GM18951 (cell line): ENCODE measurements at regions not wholly inside any gene's neighbourhood (a gene's known extent, or its start where the extent isn't known, plus 50 kb on each side); places are given as distances from the start of the nearest gene placed in this dataset.
"Not testable (repeated sequence)": the region's sequence is repeated elsewhere in the genome, so short reads cannot be mapped to it uniquely, and the experiment has no call there.

Experiments used
- POLR2A ChIP-seq: IDR thresholded peaks from 4 replicates; pipeline ENCODE4 v1.6.1; 2011; ENCODE audit warnings: mild to moderate bottlenecking; ENCODE audit not compliant: insufficient read length, insufficient read depth; ENCODE audit errors: extremely low read depth
- in situ Hi-C: fragments of 300-500 bp; cut with MboI; formaldehyde crosslinking; loops from one replicate; pipeline ENCODE4 v1.12.0; 2022; ENCODE audit warnings: low sequenced_read_pairs, mixed read lengths, inconsistent platforms; ENCODE audit not compliant: unreplicated experiment

DNA sequence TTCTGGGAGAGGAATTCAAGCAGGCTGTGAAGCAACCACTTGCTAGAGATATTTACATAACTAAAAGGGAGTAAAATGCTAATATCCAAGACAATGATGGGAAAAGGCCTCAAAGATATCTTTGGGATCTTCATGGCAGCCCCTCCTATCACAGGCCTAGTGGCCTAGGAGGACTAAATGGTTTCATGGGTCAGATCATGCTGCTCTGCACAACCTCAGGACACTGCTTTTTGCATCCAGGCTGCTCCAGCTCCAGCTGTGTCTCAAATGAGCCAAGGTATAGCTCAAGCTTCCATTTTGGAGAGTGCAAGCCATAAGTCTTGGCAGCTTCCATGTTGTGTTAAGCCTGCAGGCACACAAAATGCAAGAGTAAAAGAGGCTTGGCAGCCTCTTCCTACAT lies 195.6 kb upstream of the SSTR1 start:
- in situ Hi-C loops = no loop called here
- TF ChIP-seq POLR2A = no peak

DNA sequence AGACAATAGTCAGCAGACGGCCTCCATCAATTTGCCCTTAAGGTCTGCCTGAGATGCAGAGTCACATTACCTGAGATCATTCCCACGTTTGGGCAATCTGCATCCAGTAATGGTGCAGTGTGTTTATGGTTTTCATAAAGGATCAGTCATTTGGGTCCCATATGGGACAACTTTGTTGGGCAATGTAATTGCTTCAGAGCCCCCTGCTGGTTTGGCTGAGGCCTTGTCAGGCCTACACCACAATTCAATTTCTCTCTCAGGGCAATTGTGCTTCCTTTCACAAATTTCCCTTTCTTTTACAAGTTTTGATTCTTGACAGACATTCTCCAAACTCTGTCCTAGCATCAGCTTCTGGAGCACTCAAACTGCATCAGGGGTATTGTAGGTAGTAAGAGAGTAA lies 191.2 kb upstream of the SSTR1 start:
- TF ChIP-seq POLR2A = no peak
- in situ Hi-C loops = no loop called here

DNA sequence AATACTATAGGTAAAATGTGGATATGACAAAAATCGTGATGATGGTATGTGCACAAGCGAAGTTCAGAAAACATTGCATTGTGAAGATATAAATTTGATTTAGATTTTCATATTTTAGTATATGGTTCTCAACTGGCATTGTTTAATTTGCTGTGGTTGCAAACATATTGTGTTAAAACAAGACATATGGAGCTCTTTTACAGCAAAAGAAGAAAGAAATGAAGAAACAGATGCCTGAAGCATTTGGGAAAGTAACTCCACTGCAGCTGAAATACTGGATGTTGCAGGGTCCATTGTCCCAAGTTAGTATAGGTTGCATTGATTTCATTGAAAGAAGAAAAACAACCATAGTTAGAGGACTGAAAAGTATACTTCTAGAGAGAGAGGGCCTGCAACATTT lies 185.8 kb upstream of the SSTR1 start:
- in situ Hi-C loops = no loop called here
- no peak for TF ChIP-seq POLR2A

GRCh38 chr14:38022775-38023174 lies 184.9 kb upstream of the SSTR1 start:
- in situ Hi-C loops = no loop called here
- no peak for TF ChIP-seq POLR2A

DNA sequence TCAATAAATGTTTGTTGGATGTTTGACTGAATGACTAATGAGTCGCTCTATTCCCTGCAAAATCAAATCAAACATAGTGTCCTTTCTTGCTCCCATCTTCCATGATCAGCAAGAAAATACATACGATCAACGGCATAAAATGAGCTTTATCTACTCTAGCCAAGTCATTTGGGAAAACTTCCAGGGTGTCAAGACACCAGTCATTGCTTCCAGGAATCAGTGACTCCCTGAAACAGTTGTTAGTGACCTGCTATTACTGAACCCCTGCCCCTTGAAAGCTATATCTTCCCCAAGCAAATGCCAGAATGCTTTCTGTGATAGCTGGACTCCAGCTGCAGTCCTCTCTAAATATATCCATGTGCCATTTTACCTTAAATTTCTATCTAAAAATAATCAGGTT lies 169.5 kb upstream of the SSTR1 start:
- TF ChIP-seq POLR2A = no peak
- in situ Hi-C loops = no loop called here

DNA sequence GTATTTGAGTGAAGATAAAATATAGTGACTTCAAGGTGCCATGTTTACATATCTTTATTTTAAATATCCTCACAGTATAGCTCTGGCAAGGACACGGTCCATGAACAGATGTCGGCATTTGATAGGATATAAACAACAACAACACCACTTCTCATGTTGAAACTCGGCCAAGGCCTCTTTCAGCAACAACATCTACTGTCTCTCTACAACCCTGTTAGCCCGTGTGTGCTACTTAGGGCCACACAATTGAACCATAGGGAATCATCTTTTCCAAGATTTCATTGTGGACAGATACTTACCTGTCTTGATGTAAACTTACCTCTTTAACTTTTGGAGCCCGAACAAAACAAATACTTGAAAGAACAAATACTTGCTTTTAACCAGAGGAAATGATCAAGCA lies 168.7 kb upstream of the SSTR1 start:
- in situ Hi-C loops = no loop called here
- no peak for TF ChIP-seq POLR2A

- in situ Hi-C loops = no loop called here
- TF ChIP-seq POLR2A = no peak
Observed at GRCh38 chr14:38039496-38039895, 168.2 kb upstream of the SSTR1 start.

GRCh38 chr14:38040411-38040810 lies 167.3 kb upstream of the SSTR1 start:
- in situ Hi-C loops = no loop called here
- no peak for TF ChIP-seq POLR2A

DNA sequence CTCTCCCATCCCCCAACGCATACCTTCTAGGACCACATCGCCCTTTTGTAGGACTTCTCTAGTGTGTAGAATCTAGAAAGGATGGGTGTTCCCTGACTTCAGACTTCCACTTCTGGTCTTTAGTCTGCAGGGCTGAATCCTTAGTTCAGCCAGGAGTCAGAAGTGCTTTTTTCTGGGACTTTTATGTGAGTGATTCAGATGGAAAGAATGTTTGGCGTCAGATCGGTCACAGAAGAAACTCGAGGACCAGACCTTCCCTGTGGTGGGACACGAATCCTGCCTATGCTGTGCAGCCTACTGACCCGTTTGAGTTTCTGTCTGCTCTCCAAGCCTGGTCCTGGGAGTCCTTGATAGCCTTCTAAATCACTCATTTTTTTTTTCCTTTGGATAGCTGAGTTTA lies 165.4 kb upstream of the SSTR1 start:
- no peak for TF ChIP-seq POLR2A
- in situ Hi-C loops = no loop called here

DNA sequence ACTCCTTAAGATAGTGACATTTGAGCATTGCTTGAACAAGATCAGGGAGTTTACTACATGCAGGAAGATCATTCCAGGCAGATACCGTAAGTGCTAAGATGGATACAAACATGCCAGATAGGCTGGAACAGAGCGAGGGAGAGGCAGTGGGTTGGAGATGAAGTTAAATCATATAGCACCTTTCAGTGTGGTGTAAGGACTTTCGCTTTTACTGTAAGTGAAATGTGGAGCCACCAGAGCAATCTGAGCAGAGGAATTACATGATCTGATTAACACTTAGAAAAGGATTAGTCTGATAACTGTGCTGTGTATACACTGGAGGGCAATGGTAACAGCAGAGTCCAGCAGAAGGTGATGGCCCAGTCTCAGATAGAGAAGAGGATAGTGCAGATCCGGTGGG lies 163.0 kb upstream of the SSTR1 start:
- TF ChIP-seq POLR2A = no peak
- in situ Hi-C loops = no loop called here

GRCh38 chr14:38045461-38045860 lies 162.2 kb upstream of the SSTR1 start:
- in situ Hi-C loops = no loop called here
- no peak for TF ChIP-seq POLR2A

DNA sequence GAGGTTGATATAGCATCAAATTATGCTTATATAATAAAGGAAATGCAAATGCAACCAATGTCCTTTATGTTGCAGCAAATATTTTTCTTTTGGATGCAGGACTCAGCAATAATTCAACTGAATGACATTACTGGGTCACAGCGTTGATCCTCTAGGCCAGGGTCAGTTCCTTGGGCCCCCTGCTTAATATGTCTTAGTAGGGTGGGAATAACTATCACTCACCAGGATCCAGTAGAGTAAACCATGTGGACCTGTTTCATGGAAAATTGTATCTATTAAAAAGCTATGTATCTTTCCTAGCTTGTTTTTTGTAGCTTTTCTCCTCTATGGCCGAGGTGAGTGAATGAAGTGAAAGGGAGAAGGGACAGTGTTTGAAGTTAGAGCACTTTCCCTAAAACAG lies 161.5 kb upstream of the SSTR1 start:
- TF ChIP-seq POLR2A = no peak
- in situ Hi-C loops = no loop called here

DNA sequence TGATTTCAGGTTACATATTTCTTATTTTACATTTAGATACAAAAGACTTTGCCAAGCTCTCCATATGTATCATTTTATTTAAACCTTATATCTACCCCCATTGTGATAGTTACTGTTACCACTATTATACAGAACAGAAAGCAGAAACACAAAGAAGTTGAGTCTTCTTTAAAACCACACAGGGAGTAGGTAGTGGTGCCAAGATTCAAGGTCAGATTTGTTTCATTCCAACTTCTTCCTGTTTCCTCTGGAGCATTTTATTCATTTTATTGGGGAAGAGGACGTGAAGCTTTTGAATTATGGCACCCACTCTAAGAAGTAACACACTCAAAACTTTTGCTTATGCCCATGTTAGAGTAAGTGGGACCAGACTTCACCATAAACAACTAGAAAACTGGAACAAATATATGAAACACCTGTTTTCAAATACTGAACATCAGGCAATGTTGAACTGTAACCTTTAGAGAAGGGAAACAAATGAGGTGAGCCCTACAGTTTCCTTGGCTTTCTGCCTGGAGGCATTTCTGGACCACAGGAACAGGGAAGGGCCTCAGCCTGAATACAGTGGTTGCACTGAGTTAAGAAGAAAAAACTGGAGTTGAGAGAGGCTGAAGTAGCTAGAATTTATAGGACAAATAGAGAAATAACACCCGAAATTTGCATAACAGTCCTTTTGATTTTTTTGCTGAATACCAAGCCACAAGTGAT lies 160.4 kb upstream of the SSTR1 start:
- TF ChIP-seq POLR2A = no peak
- in situ Hi-C loops = no loop called here

GRCh38 chr14:38053666-38054065 lies 154.0 kb upstream of the SSTR1 start:
- in situ Hi-C loops = no loop called here
- no peak for TF ChIP-seq POLR2A

DNA sequence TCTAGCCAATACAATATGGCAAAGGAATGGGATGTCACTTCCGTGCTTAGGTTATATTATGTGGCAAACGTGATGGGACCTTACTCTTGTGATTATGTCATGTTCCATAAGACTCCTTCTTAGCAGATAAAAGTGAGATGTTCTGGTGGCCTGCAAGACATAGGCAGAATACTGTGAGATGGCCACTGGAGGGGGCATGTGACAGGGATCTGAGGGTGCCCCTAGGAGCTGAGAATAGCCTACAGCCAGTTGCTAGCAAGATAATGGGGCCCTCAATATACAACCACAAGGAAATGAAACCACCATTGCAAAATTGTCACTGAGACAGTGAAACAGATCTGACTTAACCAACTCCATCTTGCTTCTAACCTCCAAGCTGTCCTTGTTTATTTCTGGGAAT lies 151.4 kb upstream of the SSTR1 start:
- TF ChIP-seq POLR2A = no peak
- in situ Hi-C loops = no loop called here

- in situ Hi-C loops = not testable (repeated sequence)
Observed at GRCh38 chr14:38062223-38062622, 145.5 kb upstream of the SSTR1 start.
